Esophagus mucosa (tissue), 1 donor: ENCODE measurements at regions not wholly inside any gene's neighbourhood (a gene's known extent, or its start where the extent isn't known, plus 50 kb on each side); places are given as distances from the start of the nearest gene placed in this dataset.
"Not testable (repeated sequence)": the region's sequence is repeated elsewhere in the genome, so short reads cannot be mapped to it uniquely, and the experiment has no call there.

ENCODE experiments used
- ATAC-seq: fragments of 200-7000 bp; cut with Tn5 transposase; one replicate; pipeline ENCODE4 v1.9.1; 2020
- donor health status: DM: yes; HTN: yes; CAD: no.

DNA sequence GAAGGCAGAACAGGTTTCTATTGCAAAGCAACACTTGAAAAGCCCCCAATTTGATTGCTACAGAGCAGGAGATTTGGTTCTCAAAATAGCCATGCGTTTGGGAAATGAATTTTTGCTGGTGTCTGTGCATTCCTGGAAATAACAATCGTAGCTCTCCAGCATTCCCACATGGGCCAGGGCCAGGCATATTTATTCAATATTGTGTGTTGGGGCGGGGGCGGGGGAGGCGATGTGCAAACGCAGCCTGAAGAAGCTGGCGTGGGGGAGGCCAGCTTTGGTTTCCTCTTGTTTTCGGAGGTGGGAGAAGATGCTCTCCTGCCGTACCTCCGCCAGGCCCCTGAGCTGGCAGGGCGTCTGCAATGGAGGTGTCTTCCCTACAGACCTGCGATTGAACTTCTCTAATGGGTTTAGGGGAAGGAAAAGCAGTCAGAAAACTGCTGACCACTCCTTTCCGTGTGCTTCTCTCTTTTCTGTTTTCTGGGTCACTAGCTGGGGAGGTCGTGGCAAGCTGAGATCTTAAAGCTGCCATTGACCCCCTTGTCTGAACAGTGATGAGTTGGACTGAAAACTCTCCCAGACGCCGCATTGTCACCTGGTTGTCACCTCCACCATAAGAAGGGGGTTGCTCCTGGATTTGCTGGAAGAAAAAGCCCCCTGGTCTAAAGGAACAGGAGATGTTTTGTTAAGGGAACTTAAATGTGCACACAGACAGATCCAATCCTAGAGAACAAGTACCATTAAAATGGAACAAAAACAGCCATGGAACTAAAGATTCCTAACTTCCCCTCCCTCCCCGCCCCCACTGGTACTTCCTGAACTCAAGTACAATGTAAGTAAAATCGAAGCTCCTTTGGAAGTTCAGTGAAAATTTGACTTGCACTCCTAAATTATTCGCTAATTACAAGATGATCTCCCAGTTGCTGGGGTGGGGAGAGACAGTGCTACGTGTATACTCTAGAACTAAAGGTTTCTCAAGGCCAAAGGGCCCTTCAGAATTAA, 56.4 kb upstream of the HABP2 start:
- ATAC-seq = no peak

DNA sequence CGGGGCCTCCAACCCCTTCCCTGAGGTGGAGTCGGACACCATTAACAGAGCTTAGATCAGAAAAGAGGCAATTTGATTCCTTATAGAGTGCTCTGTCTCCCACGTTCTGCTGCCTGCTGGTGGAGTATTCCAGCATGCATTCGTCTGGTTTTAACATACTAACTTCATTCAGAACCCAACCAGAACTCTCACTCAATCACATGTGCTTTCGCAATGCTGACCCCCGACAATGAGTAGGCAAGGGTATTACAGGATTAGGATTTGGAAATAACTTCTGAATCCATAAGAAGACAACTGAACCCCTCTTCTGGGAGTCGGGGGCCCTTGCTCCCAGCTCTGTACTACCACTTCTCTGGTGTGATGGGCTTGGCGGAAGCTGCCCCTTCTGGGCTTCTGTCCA, 55.7 kb upstream of the HABP2 start:
- no peak for ATAC-seq

DNA sequence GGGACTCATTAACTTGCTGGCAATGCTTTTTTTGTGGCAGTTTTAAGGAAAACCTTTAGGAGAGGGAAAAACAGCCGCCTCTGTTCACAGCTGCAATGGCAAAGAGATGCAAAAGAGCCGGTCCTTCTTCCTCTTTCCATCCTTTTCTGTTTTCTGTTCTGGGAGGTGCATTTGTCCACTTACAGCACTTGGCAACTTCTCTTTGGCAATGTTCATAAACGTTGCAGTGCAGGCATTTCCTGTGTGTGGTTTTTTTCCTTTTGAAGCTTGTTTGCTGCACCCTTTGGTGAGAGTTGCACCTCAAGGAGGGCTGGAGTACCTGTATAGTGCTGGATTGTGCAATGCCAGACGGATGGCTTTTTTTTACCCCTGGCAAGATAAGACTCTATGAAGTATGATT, 53.9 kb upstream of the HABP2 start:
- no peak for ATAC-seq

DNA sequence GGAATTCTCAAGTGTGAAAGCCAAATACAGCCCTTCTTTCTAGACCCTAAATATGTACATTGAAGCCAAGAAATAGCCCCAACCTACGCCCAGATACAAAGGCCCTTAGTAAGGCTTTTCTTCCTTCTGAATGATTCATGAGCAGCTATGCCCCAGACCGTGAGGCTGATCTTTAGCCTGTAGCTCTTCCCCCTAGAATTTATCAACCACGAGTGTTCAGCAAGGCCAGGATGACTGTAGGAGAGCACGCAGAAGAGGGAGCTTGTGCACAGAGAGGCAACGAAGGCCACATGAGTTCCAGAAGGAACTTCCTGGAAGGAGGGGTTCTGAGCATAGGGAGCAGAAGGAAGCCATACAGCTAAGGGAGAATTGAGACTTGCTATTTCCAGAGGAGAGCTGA, 53.0 kb upstream of the HABP2 start:
- ATAC-seq = no peak

DNA sequence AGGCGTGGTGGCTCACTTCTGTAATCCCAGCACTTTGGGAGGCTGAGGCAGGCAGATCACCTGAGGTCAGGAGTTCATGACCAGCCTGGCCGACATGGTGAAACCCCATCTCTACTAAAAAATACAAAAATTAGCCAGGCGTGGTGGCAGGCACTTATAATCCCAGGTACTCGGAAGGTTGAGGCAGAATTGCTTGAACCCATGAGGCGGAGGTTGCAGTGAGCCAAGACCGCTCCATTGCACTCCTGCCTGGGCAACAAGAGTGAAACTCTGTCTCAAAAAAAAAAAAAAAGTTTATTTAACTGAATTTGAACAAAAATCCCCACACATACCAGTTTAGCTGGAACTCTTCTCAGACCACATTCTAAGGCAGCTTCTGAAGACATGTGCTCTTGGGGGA, 51.8 kb upstream of the HABP2 start:
- not testable (repeated sequence) for ATAC-seq
